Effector CD8-positive, alpha-beta T cell (primary cell): ENCODE measurements at regions not wholly inside any gene's neighbourhood (a gene's known extent, or its start where the extent isn't known, plus 50 kb on each side); places are given as distances from the start of the nearest gene placed in this dataset.
"Not testable (repeated sequence)": the region's sequence is repeated elsewhere in the genome, so short reads cannot be mapped to it uniquely, and the experiment has no call there.

Experiments
- DNase-seq: peaks from one replicate; lab custom pipeline; 2025; lab: John Stamatoyannopoulos, UW

DNA sequence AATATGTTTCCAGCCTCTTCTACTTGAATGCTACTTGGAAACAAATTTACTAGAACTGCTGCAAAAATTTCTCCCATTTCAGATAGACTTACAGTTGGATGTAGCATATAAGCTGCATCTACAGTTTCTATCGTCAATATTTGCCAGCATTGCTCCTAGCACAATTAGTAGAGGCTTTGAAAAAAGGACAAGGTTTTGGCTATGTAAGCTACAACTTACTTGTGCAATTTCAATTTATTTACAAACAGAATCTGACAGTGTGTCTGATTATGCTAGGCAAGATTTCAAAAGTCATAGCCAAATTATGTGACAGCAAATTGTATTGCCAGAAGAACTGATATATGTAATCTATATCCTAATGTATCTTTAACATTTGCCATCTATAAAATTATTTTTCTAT lies 628.4 kb upstream of the FAM174A start:
- DNase-seq = no peak

GRCh38 chr5:99901972-99902371 lies 633.2 kb upstream of the FAM174A start:
- no peak for DNase-seq

DNA sequence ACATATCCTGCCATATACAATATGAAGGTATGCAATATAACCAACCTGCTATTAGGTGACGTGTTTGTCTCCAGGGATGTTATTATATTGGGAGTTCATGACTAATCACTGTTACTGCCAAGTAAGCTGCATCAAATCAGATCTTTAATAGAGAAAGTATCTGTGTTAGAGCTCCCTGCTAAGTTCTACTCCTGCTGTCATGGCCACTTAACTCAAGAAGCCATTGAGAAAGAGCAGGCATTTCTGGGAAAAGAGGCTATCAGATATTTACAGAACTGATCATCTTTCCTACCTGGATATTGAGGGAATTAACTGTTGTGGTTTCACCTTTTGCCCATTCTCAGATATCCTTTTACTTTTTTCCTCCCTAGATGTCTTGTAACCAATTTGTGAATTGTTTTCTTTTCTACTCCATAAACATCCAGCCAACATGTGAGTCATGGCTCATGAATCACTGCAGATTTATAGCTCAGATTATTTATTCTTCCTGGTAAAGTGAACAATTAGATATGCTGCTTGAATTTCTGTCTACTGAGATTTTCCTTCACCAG lies 634.8 kb upstream of the FAM174A start:
- no peak for DNase-seq

DNA sequence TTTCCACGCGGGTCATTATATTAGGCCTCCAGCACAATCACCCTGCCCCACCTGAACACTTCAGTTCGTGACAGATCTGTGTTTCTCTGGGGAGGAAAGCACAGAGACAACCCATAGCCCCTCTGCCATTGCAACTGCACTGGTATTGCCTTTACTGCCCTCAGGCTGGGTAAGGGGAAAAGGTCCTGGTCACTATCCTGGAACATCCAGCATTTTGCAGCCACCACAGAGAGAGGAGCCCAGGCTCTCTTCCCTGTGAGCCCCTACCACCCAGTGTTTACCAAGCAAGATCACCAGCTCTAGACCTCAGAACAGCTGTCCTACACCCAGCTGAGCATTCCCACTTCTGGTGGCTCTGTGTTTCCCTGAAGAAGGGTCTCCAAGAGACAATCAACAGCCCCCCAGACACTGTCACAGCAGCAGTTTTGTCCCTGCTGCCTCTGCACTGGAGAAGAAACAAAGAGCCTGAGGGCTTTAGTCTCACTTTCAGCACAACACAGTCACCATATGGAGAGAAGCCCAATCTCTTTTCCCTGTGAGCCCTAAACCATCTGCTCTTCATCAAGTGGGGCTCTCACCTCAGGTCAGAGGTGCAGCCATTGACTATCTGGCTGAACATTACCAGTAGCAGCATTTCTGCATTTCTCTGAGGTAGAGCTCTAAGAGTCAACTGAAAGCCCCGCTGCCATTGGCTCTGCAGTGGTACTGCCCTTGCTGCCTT lies 655.2 kb upstream of the FAM174A start:
- no peak for DNase-seq

- DNase-seq = no peak
Observed at GRCh38 chr5:99878830-99879229, 656.3 kb upstream of the FAM174A start.

GRCh38 chr5:99866740-99867139 lies 668.4 kb upstream of the FAM174A start:
- no peak for DNase-seq

GRCh38 chr5:99865159-99865558 lies 670.0 kb upstream of the FAM174A start:
- DNase-seq = no peak

DNA sequence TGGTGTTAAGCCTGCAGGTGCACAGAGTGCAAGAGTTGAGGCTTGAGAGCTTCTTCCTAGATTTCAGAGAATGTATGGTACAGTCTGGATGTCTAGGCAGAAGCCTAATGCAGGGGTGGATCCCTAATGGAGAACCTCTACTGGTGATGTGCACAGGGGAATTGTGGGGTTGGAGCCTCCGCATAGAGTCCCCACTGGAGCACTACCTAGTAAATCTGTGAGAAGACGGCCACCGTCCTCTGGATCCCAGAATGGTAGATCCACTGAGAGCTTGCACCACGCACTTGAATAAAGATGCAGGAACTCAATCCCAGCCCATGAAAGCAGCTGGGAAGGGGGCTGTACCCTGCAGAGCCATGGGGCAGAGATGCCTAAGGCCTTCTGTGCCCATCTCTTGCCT lies 699.4 kb upstream of the FAM174A start:
- DNase-seq = no peak

GRCh38 chr5:99827136-99827535 lies 708.0 kb upstream of the FAM174A start:
- DNase-seq = no peak

DNA sequence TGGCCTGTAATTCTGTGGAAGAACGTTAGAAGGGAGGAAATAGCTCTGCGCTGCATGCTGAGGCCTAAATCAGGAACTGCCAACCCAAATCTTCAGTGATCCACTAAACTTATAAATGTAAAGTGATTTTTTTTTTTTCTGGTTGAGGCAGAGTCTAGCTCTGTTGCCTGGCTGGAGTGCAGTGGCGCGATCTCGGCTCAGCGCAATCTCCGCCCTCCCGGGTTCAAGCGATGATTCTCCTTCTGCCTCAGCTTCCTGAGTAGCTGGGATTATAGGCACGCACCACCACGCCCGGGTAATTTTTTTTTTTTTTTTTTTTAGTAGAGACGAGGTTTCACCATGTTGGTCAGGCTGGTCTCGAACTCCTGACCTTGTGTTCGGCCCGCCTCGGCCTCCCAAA lies 717.4 kb upstream of the FAM174A start:
- DNase-seq = no peak

DNA sequence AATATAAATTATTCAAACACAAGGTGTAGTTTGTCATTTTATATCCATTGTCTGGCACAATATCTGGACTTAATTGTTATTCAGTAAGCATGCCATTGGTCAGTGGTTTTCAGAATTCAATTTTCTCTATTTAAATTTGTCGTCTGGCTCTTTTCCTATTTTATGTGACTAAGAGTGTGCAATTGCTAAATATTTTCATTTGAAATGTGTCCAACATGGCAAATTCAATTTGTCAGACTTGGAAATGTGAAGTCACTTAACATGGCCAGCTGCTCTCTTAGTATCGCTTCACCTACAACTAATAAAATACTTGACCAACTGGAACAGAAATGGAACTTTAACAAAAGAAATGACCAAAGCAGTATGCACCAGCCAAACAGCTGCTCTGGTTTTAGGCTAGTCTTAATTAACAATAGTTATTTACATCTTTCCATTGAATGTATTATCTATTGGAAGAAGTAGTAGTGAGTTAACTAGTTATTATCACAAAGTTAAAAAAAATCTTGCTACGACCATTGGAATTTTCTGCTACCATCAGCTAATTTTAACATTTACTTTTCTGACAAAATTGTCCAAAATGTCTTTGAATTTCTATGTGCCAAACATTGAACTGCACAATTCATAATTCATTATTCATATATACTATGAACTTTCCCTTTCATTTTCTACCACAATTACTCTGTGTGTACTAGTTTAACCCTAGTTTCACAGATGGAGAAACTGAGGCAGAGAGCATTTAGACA lies 720.7 kb upstream of the FAM174A start:
- no peak for DNase-seq

DNA sequence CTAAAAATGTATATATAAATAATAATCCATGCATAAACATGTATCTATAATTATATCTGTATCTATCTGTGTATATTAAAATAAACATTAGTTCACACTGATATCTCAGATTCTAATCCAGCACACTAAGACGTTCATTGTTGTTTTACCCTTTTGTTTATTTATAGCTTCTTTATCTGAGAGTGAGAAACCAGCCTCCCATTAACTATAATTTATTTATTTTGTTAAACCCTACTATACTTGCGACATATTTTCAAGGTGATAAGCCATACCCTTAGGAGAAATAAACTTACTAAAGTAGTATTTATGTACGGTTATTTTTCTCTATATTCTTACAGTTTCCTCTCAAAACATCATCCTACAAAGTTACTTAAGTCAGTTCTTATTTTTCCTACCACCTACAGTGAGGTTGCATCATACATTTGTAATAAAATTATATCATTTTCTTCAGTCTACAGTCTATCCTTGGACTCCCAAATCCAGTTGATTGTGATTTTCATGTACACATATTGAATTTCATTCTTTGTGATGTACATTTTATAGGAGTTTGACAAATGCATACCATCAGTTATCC lies 726.4 kb upstream of the FAM174A start:
- DNase-seq = no peak

DNA sequence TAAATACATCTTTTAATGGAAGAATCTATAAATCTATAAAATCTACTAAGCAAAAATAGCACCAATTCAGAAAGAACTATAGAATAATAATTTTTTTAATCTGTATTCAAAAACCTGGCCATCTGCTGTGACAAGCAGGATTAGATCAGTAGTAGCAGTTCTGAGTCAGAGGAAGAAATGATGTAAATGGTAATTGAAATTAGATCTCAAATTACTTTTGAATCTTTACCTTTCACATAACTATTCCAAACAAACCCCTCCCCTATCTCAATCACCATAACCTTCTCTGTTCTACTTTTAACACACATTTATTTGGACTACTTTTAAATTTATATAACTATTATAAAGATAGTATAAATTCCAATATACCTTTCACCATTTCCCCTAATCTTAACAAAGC lies 727.8 kb upstream of the FAM174A start:
- no peak for DNase-seq

DNA sequence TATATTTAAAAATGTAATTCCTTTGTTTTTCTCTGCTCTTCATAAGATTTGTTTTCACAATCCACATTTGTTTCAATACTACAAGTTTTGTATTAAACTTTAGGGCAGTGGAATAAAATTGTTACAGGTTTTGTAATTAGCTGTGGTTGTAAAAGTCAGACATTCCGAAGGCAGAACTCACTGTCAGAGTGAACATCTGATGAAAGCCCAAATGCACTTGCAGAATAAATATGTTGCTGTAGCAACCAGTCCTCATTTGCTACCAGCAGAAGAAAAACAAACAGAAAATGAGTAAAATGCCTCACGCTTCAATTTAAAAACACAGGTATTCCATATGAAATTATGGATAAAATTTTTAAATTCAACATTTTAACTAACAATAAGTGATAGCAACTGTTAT lies 740.1 kb upstream of the FAM174A start:
- no peak for DNase-seq

GRCh38 chr5:99788482-99788881 lies 746.7 kb upstream of the FAM174A start:
- no peak for DNase-seq

DNA sequence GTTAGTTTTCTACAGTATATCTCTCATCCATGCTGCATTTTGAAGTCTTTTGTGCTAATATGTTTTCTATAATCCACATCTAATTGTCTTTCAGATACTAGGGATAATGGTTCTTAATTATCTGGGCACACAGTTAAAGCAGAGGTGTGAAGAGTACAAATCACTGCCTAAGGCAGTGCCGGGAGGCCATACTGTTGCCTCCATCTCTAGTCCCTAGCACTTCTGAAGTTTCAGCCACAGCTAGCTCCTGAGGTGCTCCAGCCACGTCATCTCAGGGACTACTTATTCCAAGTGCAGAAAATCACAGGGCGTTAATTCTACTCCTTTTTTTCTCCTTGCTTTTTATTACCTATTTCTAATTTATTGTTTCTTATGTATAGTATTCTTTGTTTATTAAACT lies 760.0 kb upstream of the FAM174A start:
- no peak for DNase-seq

GRCh38 chr5:99773290-99773689 lies 761.9 kb upstream of the FAM174A start:
- DNase-seq = no peak

- no peak for DNase-seq
Observed at GRCh38 chr5:99771296-99771695, 763.9 kb upstream of the FAM174A start.

- DNase-seq = no peak
Observed at GRCh38 chr5:99765011-99765410, 770.2 kb upstream of the FAM174A start.

GRCh38 chr5:99763021-99763774 lies 772.0 kb upstream of the FAM174A start:
- DNase-seq = no peak

DNA sequence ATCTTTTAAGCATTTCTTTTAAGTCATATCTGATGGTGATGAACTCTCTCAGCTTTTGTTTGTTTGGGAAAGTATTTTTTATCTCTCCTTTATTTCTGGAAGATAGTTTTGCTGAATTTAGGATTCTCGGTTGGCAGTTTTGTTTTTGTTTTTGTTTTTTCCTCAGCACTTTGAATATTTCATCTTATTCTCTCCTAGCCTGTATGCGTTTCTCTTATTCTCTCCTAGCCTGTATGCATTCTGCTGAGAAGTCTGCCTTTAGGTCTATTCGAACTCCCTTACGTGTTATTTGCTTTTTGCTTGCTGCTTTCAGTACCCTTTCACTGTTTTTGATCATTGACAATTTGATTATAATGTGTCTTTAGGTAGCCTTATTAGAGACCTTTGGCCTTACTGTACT lies 787.8 kb upstream of the FAM174A start:
- no peak for DNase-seq

GRCh38 chr5:99733146-99733545 lies 802.0 kb upstream of the FAM174A start:
- DNase-seq = not testable (repeated sequence)
